Trophoblast cell (in vitro differentiated cells and primary cell): ENCODE measurements at regions not wholly inside any gene's neighbourhood (a gene's known extent, or its start where the extent isn't known, plus 50 kb on each side); places are given as distances from the start of the nearest gene placed in this dataset.

ENCODE experiments used
- DNase-seq, 2 donors: peaks; one replicate each; pipeline ENCODE4 v3.0.0-alpha.2; 2016
- H2AFZ ChIP-seq: 2 replicates; pipeline ENCODE4 v1.6.1; 2013; ENCODE audit warnings: low read length, moderate library complexity, mild to moderate bottlenecking; ENCODE audit not compliant: insufficient read depth, poor library complexity
- H2AK5ac ChIP-seq: 2 replicates; pipeline ENCODE4 v1.6.1; 2013; ENCODE audit warnings: mild to moderate bottlenecking, low read length
- H2BK120ac ChIP-seq: 2 replicates; pipeline ENCODE4 v1.6.1; 2013; ENCODE audit warnings: low read length, mild to moderate bottlenecking, moderate library complexity; ENCODE audit not compliant: insufficient read depth, poor library complexity
- H2BK12ac ChIP-seq: 2 replicates; pipeline ENCODE4 v1.6.1; 2013; ENCODE audit warnings: mild to moderate bottlenecking, low read length, moderate library complexity
- H2BK5ac ChIP-seq: 2 replicates; pipeline ENCODE4 v1.6.1; 2013; ENCODE audit warnings: low read length, low read depth, moderate library complexity, mild to moderate bottlenecking; ENCODE audit not compliant: poor library complexity
- H3K14ac ChIP-seq: 2 replicates; pipeline ENCODE4 v1.6.1; 2013; ENCODE audit warnings: mild to moderate bottlenecking, low read length
- H3K18ac ChIP-seq: 2 replicates; pipeline ENCODE4 v1.6.1; 2013; ENCODE audit warnings: mild to moderate bottlenecking, low read length
- H3K23ac ChIP-seq: 2 replicates; pipeline ENCODE4 v1.6.1; 2013; ENCODE audit warnings: low read length
- H3K27ac ChIP-seq: 2 replicates; pipeline ENCODE4 v1.5.1; 2013; ENCODE audit warnings: low read depth, mild to moderate bottlenecking, inconsistent platforms, low read length, moderate library complexity
- H3K27me3 ChIP-seq: 2 replicates; pipeline ENCODE4 v1.6.1; 2013; ENCODE audit warnings: inconsistent platforms, mild to moderate bottlenecking, low read length, moderate library complexity; ENCODE audit not compliant: insufficient read depth
- H3K36me3 ChIP-seq, 2 experiments: 1 replicate in 1 of 2; 2 replicates in 1 of 2; pipeline ENCODE4 v1.6.1; 2013; ENCODE audit warnings: low read length in 2 of 2, mild to moderate bottlenecking in 2 of 2, moderate library complexity in 1 of 2; ENCODE audit not compliant: insufficient read depth in 2 of 2, control insufficient read depth in 1 of 2
- H3K4ac ChIP-seq: 2 replicates; pipeline ENCODE4 v1.6.1; 2013; ENCODE audit warnings: low read depth, mild to moderate bottlenecking, low read length, moderate library complexity
- H3K4me1 ChIP-seq, 2 experiments: 1 replicate in 1 of 2; 2 replicates in 1 of 2; pipeline ENCODE4 v1.6.1; 2013; ENCODE audit warnings: low read length in 2 of 2, mild to moderate bottlenecking in 2 of 2, moderate library complexity in 1 of 2; ENCODE audit not compliant: insufficient read depth in 2 of 2, control insufficient read depth in 1 of 2
- H3K4me2 ChIP-seq: 2 replicates; pipeline ENCODE4 v1.6.1; 2013; ENCODE audit warnings: inconsistent platforms, mild to moderate bottlenecking, low read length, moderate library complexity
- H3K4me3 ChIP-seq: 2 replicates; pipeline ENCODE4 v1.5.1; 2013; ENCODE audit warnings: mild to moderate bottlenecking, low read depth, low read length, inconsistent platforms
- H3K79me1 ChIP-seq: one replicate; pipeline ENCODE4 v1.6.1; 2013; ENCODE audit warnings: low read length
- H3K79me2 ChIP-seq: 2 replicates; pipeline ENCODE4 v1.6.1; 2013; ENCODE audit warnings: low read length, mild to moderate bottlenecking; ENCODE audit not compliant: control insufficient read depth, insufficient read depth, poor library complexity
- H3K9ac ChIP-seq: 2 replicates; pipeline ENCODE4 v1.6.1; 2013; ENCODE audit warnings: mild to moderate bottlenecking, low read length
- H3K9me3 ChIP-seq: 2 replicates; pipeline ENCODE4 v1.6.1; 2013; ENCODE audit warnings: low read depth, mild to moderate bottlenecking, control low read depth, inconsistent platforms, low read length; ENCODE audit not compliant: insufficient read depth
- H4K12ac ChIP-seq: 2 replicates; pipeline ENCODE4 v1.6.1; 2013; ENCODE audit warnings: low read depth, mild to moderate bottlenecking, low read length, moderate library complexity
- H4K8ac ChIP-seq: 2 replicates; pipeline ENCODE4 v1.6.1; 2013; ENCODE audit warnings: low read depth, mild to moderate bottlenecking, low read length, moderate library complexity
- H4K91ac ChIP-seq: one replicate; pipeline ENCODE4 v1.6.1; 2013; ENCODE audit warnings: low read depth, mild to moderate bottlenecking, low read length, moderate library complexity
- WGBS: extraction: QIAGEN DNeasy Blood & Tissue Kit; methylation state at CpG from one replicate; pipeline ENCODE4 v1.1.7; 2013; ENCODE audit warnings: missing lambda C conversion rate; ENCODE audit not compliant: insufficient read length, insufficient coverage; ENCODE audit errors: extremely low coverage; 5-methylcytosine and 5-hydroxymethylcytosine counted together

DNA sequence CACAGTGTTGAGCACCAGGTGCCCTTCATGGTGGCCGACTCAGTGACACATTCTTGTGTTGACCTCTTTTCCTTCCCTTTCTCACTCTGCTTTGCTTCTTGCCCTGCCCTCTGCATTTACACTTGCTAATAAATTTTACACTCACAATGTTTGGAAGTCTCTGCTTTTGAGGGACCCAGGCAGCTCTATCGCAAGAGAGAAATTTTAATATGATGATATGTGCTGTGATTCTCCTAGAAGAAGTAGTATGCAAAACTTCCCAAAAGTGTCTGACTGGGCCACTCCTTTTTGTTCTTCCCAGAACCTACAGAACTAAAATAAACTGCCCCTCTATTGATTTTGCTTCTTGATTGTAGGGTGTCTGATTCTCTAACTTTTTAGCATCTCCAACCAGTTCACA lies 135.0 kb downstream of the IRS1 start:
- Histone ChIP-seq H3K79me2 (no peaks in the 10 kb centered on the region), H3K4me2 (no peak overlapping the region), H3K4ac (no peak overlapping the region), H3K23ac (no peak overlapping the region), H3K79me1 (no peaks in the 10 kb centered on the region), H3K27ac (no peak overlapping the region), H3K36me3 (no peaks in the 10 kb centered on the region), H3K18ac (no peak overlapping the region), H3K9ac (no peak overlapping the region), H2BK120ac (no peak overlapping the region), H3K4me3 (no peak overlapping the region), H4K8ac (no peak overlapping the region), H3K4me1 (peaks cover 5 to 6% of the 10 kb centered on the region in 2 experiments), H2BK12ac (no peak overlapping the region), H3K9me3 (no peaks in the 10 kb centered on the region), H2BK5ac (no peak overlapping the region), H2AK5ac (no peak overlapping the region), H3K14ac (no peak overlapping the region), H4K91ac (no peak overlapping the region), H2AFZ (no peak overlapping the region), H3K27me3 (no peaks in the 10 kb centered on the region), H4K12ac (no peak overlapping the region)
- WGBS = no CpG with 5 or more reads among the region's 2 CpGs
- DNase-seq = no peak

DNA sequence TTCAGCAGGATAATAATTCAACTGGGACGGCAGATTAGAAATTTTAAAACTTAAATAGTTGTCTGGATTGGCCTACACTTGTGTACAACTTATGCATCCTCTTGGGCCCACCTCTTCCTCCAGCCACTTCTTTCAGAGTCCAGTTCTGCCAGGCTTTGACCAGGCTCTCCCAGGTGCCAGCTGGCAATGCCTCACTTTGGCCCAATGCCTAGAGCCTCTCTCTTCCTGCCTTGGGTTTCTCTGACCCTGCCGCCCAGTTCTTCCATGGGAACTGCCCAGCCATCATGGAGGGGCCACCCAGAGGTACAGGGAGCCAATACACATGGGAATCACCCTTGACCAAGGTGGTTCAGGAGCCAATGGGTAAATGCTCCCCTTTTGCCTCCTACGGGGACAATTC lies 135.5 kb downstream of the IRS1 start:
- Histone ChIP-seq H3K79me2 (no peaks in the 10 kb centered on the region), H3K79me1 (no peaks in the 10 kb centered on the region), H3K36me3 (no peaks in the 10 kb centered on the region), H3K27ac (no peak overlapping the region), H2BK5ac (no peak overlapping the region), H4K91ac (no peak overlapping the region), H3K4ac (no peak overlapping the region), H2BK12ac (no peak overlapping the region), H4K12ac (no peak overlapping the region), H3K9ac (no peak overlapping the region), H2BK120ac (no peak overlapping the region), H2AK5ac (no peak overlapping the region), H3K18ac (no peak overlapping the region), H3K4me3 (no peak overlapping the region), H3K27me3 (no peaks in the 10 kb centered on the region), H3K9me3 (no peaks in the 10 kb centered on the region), H3K23ac (no peak overlapping the region), H4K8ac (no peak overlapping the region), H2AFZ (no peak overlapping the region), H3K4me1 (peaks cover 5 to 6% of the 10 kb centered on the region in 2 experiments), H3K4me2 (no peak overlapping the region), H3K14ac (no peak overlapping the region)
- WGBS = no CpG with 5 or more reads among the region's 3 CpGs
- no peak for DNase-seq

DNA sequence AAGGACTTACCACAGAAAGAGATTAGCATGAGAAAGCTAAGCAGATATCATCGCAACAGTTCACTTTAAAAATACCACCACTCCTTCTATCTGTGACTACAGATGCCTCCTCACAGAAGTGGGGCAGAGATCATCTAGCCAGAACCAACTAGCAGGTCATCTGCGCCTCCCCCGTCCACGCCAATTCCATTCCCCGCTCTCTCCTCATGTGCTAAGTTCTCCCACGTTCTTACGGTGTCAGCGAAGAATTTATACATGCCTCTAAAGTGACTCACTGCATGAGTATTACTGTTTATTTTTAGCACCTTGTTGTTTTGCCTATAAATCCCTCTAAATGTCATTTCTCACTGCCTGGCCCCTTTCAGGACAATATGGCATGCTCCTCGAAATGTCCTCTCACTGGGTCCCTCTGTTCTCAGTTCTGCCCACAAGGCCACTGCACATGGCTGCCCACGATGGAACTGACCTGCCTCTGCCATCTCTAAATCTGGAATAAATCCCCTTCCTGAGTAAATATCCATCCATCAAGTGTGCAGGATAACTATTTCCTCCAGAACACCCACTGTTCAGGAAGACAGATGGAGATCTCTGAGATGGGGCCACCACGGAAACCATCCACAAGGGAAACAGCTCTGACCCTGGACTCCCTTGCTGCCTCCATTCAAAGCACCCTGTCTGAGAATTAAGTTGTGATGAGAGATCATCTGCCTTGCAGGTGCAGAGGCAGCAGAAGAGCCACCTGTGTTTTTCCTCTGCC lies 137.7 kb downstream of the IRS1 start:
- no CpG with 5 or more reads among the region's 11 CpGs for WGBS
- peak overlapping the region; percentile 13 for H2BK12ac ChIP-seq
- no peak overlapping the region for H3K27ac ChIP-seq
- H2BK5ac ChIP-seq = no peak overlapping the region
- H3K27me3 ChIP-seq = no peaks in the 10 kb centered on the region
- no peaks in the 10 kb centered on the region for H3K36me3 ChIP-seq
- no peaks in the 10 kb centered on the region for H3K79me1 ChIP-seq
- no peaks in the 10 kb centered on the region for H3K9me3 ChIP-seq
- no peak overlapping the region for H3K4me3 ChIP-seq
- no peak overlapping the region for H3K4ac ChIP-seq
- peak; percentile 71 to 74 for DNase-seq
- peak overlapping the region; percentile 35 for H2AK5ac ChIP-seq
- no peak overlapping the region for H2AFZ ChIP-seq
- no peak overlapping the region for H3K18ac ChIP-seq
- no peak overlapping the region for H3K23ac ChIP-seq
- H3K4me2 ChIP-seq = no peak overlapping the region
- H3K9ac ChIP-seq = no peak overlapping the region
- no peak overlapping the region for H3K14ac ChIP-seq
- no peak overlapping the region for H4K8ac ChIP-seq
- H4K12ac ChIP-seq = no peak overlapping the region
- H3K4me1 ChIP-seq = peaks cover 5 to 6% of the 10 kb centered on the region in 2 experiments
- no peak overlapping the region for H4K91ac ChIP-seq
- no peaks in the 10 kb centered on the region for H3K79me2 ChIP-seq
- no peak overlapping the region for H2BK120ac ChIP-seq

- H4K8ac ChIP-seq = no peak overlapping the region
Observed at GRCh38 chr2:226660526-226660925, 139.1 kb downstream of the IRS1 start.

More at GRCh38 chr2:226660526-226660925, 139.1 kb downstream of the IRS1 start:
- no peak for DNase-seq
- Histone ChIP-seq H3K9ac (no peak overlapping the region), H3K27ac (no peak overlapping the region), H4K91ac (no peak overlapping the region), H3K4me1 (peaks cover 5 to 6% of the 10 kb centered on the region in 2 experiments), H3K14ac (no peak overlapping the region), H2BK5ac (no peak overlapping the region), H2AK5ac (no peak overlapping the region), H3K4me3 (no peak overlapping the region), H3K4me2 (no peak overlapping the region), H3K27me3 (no peaks in the 10 kb centered on the region), H2BK120ac (no peak overlapping the region), H3K36me3 (no peaks in the 10 kb centered on the region), H3K9me3 (no peaks in the 10 kb centered on the region), H3K4ac (no peak overlapping the region), H3K79me2 (no peaks in the 10 kb centered on the region), H3K23ac (no peak overlapping the region), H2AFZ (no peak overlapping the region), H2BK12ac (no peak overlapping the region), H3K79me1 (no peaks in the 10 kb centered on the region), H4K12ac (no peak overlapping the region), H3K18ac (no peak overlapping the region)
- no CpG with 5 or more reads among the region's 1 CpG for WGBS
